ENCODE measurements at regions not wholly inside any gene's neighbourhood (a gene's known extent, or its start where the extent isn't known, plus 50 kb on each side); places are given as distances from the start of the nearest gene placed in this dataset.

DNA sequence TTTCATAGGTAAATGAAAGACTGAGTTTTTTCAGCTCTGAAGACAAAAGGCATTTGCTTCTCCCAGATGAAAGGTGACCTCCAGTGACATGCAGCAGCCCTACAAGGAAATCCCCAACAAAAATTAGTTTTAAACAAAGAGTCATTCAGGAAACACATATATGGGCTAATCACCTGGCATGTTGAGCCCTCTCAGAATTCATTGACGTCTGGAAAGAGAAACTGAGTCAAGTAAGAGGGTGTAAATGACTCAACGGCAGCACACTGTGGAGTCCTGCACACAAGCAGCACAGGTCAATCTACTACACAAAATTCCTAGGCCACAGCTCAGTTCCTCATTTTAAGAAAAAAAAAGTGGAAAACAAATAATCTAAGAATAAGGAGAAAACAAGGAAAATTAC, 592.3 kb downstream of the EPHA7 start:
- H2BK12ac ChIP-seq (ENCODE audit: insufficient read length, low read depth, low read length): no peak overlapping the region
- H3K4me1 Mint-ChIP-seq: peaks cover 8% of the 10 kb centered on the region in 2 experiments

More for the DNA sequence above, 592.3 kb downstream of the EPHA7 start:
- Histone ChIP-seq H4K20me1 (ENCODE audit: control insufficient read depth, insufficient read depth, insufficient read length) (no peaks in the 10 kb centered on the region), H3K14ac (ENCODE audit: insufficient read depth, low read length) (no peak overlapping the region), H3K18ac (ENCODE audit: insufficient read length, low read depth, low read length) (no peak overlapping the region), H4K91ac (ENCODE audit: insufficient read length, low read depth, low read length) (no peak overlapping the region), H3T11ph (ENCODE audit: low read length) (no peak overlapping the region), H3K23me2 (ENCODE audit: insufficient read length, low read depth, low read length, poor library complexity, severe bottlenecking) (no peaks in the 10 kb centered on the region), H2BK15ac (ENCODE audit: low read depth, low read length) (no peak overlapping the region), H3K9ac (ENCODE audit: extremely low read depth, insufficient read length, low read length) (no peak overlapping the region), H3K79me1 (ENCODE audit: insufficient read depth, low read depth, low read length, poor library complexity, severe bottlenecking) (no peaks in the 10 kb centered on the region), H2BK5ac (ENCODE audit: insufficient read length, low read length) (no peak overlapping the region), H2AK5ac (ENCODE audit: insufficient read length, low read length) (no peak overlapping the region), H3K4ac (ENCODE audit: low read depth, low read length) (no peak overlapping the region), H3K79me2 (ENCODE audit: insufficient read depth, low read length) (no peaks in the 10 kb centered on the region), H4K5ac (ENCODE audit: insufficient read length, low read depth, low read length) (no peak overlapping the region), H3K27ac (ENCODE audit: insufficient read length, low read depth, low read length) (no peak overlapping the region), H3K4me1 (ENCODE audit: insufficient read depth, low read length) (no peaks in the 10 kb centered on the region), H4K8ac (replicated peaks; ENCODE audit: insufficient read length, low read depth, low read length) (no peak overlapping the region), H2AFZ (ENCODE audit: low read length) (no peak overlapping the region), H3K56ac (ENCODE audit: insufficient read length, low read depth, low read length) (no peak overlapping the region), H3K4me2 (ENCODE audit: insufficient read depth, insufficient read length, low read length) (no peak overlapping the region), H2BK20ac (ENCODE audit: low read depth, low read length, poor library complexity, severe bottlenecking) (no peak overlapping the region), H3K23ac (ENCODE audit: insufficient read length, low read depth, low read length) (no peak overlapping the region), H3K9me3 (ENCODE audit: control insufficient read depth, low read depth, low read length) (no peaks in the 10 kb centered on the region), H3K27me3 (ENCODE audit: insufficient read depth, low read length) (no peaks in the 10 kb centered on the region), H2BK120ac (ENCODE audit: low read depth, low read length, poor library complexity, severe bottlenecking) (no peak overlapping the region)
- Mint-ChIP-seq H3K27ac (no peak overlapping the region), H3K27me3 (ENCODE audit: low read depth) (no peaks in the 10 kb centered on the region), H3K36me3 (ENCODE audit: insufficient read depth in 1 of 3, low read depth in 3 of 3) (peaks cover 0 to 5% (median 0%) of the 10 kb centered on the region in 3 experiments; a peak in 2 of 7 replicates), H3K9me3 (peaks cover 0 to 5% of the 10 kb centered on the region in 2 experiments; a peak in 2 of 5 replicates), H3K4me3 (no peak overlapping the region)
- TF ChIP-seq, protein P1, sequence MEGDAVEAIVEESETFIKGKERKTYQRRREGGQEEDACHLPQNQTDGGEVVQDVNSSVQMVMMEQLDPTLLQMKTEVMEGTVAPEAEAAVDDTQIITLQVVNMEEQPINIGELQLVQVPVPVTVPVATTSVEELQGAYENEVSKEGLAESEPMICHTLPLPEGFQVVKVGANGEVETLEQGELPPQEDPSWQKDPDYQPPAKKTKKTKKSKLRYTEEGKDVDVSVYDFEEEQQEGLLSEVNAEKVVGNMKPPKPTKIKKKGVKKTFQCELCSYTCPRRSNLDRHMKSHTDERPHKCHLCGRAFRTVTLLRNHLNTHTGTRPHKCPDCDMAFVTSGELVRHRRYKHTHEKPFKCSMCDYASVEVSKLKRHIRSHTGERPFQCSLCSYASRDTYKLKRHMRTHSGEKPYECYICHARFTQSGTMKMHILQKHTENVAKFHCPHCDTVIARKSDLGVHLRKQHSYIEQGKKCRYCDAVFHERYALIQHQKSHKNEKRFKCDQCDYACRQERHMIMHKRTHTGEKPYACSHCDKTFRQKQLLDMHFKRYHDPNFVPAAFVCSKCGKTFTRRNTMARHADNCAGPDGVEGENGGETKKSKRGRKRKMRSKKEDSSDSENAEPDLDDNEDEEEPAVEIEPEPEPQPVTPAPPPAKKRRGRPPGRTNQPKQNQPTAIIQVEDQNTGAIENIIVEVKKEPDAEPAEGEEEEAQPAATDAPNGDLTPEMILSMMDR (conservative IDR thresholded peaks at IDR 0.05): no peak
- no CpG with 5 or more reads among the region's 2 CpGs for WGBS (ENCODE audit: extremely low coverage, insufficient read length, low lambda C conversion rate)
- DNase-seq: no peak

Data from H9 (cell line).